Activated CD4-positive, alpha-beta T cell treated with anti-CD3 and anti-CD28 coated beads for 24 hours (primary cell): ENCODE measurements at regions not wholly inside any gene's neighbourhood (a gene's known extent, or its start where the extent isn't known, plus 50 kb on each side); places are given as distances from the start of the nearest gene placed in this dataset.
"Not testable (repeated sequence)": the region's sequence is repeated elsewhere in the genome, so short reads cannot be mapped to it uniquely, and the experiment has no call there.

ENCODE experiments used
- DNase-seq, 2 donors: peaks; one replicate each; pipeline ENCODE4 v3.0.0-alpha.2; 2020; ENCODE audit warnings: low read depth in 2 of 2

GRCh38 chrX:40950546-40950945 lies 134.7 kb upstream of the USP9X start:
- no peak for DNase-seq

- DNase-seq = not testable (repeated sequence)
Observed at GRCh38 chrX:40951407-40951806, 133.8 kb upstream of the USP9X start.

GRCh38 chrX:40952855-40953254 lies 132.4 kb upstream of the USP9X start:
- no peak for DNase-seq

GRCh38 chrX:40953369-40953768 lies 131.9 kb upstream of the USP9X start:
- DNase-seq = no peak

GRCh38 chrX:40960041-40960440 lies 125.2 kb upstream of the USP9X start:
- no peak for DNase-seq

GRCh38 chrX:40962793-40963407 lies 122.3 kb upstream of the USP9X start:
- no peak for DNase-seq

- no peak for DNase-seq
Observed at GRCh38 chrX:40964008-40964407, 121.2 kb upstream of the USP9X start.

GRCh38 chrX:40964633-40965586 lies 120.3 kb upstream of the USP9X start:
- no peak for DNase-seq

- DNase-seq = no peak
Observed at GRCh38 chrX:40966213-40966820, 118.9 kb upstream of the USP9X start.

GRCh38 chrX:40968180-40968579 lies 117.1 kb upstream of the USP9X start:
- DNase-seq = no peak

- no peak for DNase-seq
Observed at GRCh38 chrX:40971736-40972135, 113.5 kb upstream of the USP9X start.

GRCh38 chrX:40973619-40974018 lies 111.6 kb upstream of the USP9X start:
- no peak for DNase-seq

GRCh38 chrX:40975951-40976350 lies 109.3 kb upstream of the USP9X start:
- DNase-seq = no peak

- DNase-seq = no peak
Observed at GRCh38 chrX:40976981-40977380, 108.3 kb upstream of the USP9X start.

GRCh38 chrX:40984962-40985361 lies 100.3 kb upstream of the USP9X start:
- no peak for DNase-seq

GRCh38 chrX:40987413-40987812 lies 97.8 kb upstream of the USP9X start:
- DNase-seq = no peak

GRCh38 chrX:40988100-40988499 lies 97.1 kb upstream of the USP9X start:
- DNase-seq = no peak

- not testable (repeated sequence) for DNase-seq
Observed at GRCh38 chrX:40993395-40993794, 91.8 kb upstream of the USP9X start.

GRCh38 chrX:40996886-40997530 lies 88.2 kb upstream of the USP9X start:
- DNase-seq = no peak

- DNase-seq = no peak
Observed at GRCh38 chrX:40998123-40998522, 87.1 kb upstream of the USP9X start.

GRCh38 chrX:41001327-41001726 lies 83.9 kb upstream of the USP9X start:
- DNase-seq = no peak

- no peak for DNase-seq
Observed at GRCh38 chrX:41002026-41002425, 83.2 kb upstream of the USP9X start.
